AML-193 (cell line): ENCODE measurements at regions not wholly inside any gene's neighbourhood (a gene's known extent, or its start where the extent isn't known, plus 50 kb on each side); places are given as distances from the start of the nearest gene placed in this dataset.
"Not testable (repeated sequence)": the region's sequence is repeated elsewhere in the genome, so short reads cannot be mapped to it uniquely, and the experiment has no call there.

Experiments used
- DNase-seq, 2 experiments: peaks; one replicate each; lab custom pipeline; 2025; lab: John Stamatoyannopoulos, UW

DNA sequence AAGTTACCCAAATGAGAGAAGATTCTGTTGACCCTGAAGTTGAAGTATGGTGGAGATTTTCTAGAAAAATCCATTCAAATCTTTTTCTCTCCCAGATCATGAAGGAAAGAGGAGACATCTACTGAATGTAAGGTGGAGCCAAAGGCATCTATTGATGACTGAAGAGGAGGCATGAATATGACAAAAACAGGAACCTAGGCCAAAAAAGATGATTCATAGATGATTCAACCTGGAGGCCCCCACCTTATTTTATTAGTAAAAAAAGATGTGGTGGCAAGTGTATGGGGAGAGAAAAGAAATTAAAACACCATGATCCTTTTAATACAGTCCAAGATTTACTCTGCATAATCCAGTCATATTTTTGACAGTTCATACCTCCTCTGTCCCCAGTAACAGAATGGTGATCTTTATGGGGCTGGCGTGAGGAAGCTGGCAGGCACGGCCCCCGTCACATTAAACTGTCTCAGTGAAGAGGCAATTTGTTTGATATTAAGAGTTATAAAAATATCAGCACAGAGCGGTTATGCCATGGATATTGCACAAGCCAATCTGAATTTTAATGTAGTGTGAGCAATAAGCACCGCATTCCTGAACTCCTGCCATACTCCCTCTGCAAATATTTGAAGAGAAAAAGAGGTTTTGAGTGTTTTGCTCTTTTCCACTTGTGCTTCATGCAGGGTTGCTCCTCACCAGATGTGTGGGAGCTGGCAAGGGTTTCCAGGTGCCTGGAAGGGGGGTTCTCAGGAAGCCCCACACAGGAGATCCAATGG is 94.4 kb downstream of the TRIM43 start:
- not testable (repeated sequence) for DNase-seq

DNA sequence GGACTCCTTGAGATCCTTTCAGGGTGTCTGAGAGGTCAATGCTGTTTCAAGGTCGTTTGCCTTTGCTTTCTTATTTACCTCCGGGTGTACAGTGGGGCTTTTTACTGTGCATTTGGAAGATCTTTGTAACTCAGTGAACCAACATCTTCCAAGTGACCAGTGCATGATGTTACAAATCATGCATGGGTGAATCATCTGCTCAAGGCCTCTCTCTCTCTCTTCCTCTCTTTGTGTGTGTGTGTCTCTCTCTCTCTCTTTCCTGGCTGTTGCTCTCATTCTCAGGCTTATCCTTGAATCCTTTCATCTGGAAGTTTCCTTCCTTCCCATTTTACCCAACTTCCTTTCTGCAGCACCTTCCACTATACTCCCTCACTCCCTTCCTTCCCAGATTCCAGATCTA is 96.1 kb downstream of the TRIM43 start:
- not testable (repeated sequence) for DNase-seq

DNA sequence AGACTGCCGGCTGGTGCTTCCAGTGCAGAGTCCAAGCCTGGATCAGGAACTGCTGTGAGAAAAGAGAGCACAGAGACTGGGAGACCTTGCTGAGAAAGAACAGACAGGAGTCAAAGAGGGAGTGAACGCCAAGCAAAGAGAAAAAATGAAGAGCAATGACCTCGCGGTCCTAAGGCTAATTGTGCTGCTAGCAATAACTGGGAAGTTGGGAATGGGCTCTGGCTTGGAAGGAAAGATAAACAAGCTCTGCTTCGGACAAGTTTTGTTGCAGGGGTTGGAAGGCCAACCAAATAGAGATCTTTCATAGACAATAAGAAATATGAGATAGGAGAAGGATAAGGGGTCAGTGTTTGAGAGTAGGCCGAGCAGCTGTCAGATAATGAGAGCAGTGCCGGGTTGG is 99.4 kb downstream of the TRIM43 start:
- DNase-seq, result not testable (repeated sequence)

DNA sequence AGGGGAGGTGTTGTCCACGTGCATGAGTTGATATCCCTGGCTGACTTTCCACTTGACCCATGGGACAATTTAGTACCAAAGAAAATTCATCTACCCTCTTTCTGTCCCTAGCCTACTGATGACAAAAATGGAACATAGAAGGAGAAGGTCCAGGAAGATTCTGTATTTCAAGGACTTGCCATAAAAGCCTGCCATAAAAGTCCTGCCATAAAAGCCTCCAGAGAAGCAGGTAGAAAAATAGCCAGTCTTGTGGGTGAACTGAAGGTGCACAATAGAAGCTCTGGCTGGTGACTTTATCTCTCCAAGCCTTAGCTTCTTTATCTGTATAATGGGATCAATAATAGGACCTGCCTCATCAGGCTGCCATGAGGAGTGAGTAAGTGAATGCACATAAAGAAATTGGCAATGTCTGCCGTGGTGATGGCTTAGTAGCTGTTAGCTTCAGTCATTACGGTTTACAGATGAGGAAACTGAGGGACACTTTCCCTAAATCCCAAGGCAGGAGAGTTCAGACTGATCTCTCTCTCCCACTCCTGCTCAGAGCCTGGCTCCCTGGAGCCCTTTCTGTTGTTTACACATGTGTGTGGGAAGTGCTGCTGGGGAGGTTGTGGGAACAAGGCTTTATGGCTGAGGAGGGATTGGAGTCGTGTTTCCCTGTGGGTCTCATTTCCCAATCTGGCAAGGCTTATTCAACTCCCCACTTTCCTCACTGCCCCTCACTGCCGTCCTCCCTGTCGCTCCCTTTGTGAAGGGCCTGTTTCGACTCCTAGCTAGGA is 101.5 kb downstream of the TRIM43 start:
- not testable (repeated sequence) for DNase-seq

DNA sequence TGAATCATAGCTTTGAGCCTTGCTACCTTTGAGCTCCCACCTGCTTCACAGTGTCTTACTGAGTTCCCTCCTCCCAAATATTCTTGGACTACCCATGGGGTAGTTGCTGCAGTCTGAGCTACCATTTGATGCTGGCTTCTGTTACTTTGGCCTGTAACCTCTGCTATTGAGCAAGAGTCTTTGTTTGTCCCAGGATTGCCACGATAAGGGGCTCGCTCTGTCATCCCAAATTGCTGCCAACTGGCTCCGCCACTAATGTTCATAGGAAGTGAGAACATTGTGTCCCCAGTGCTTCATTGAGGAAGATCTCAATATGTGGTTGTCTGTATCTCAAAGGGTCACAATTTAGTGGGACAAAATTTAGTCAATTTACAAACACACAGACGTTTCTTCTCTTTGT is 103.8 kb downstream of the TRIM43 start:
- no peak for DNase-seq

DNA sequence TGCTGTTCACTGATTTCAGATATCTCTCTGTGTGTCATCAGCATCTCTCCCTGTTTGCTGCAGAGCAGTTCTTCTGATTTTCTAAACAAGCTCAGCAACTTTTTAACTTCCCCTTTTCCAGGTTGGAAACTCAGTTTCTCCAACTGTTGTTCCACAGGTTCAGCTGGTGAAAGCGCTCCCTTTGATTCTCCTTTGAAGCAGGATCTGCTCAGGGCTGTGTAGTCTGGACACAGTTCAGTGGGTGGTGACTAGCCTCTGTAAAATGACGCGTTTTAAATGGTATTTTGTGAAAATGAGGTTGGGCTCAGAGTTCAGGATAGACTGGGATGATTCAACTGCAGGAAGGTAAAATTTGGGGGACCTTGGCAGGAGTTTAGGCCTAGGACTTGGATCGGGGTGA is 106.3 kb downstream of the TRIM43 start:
- no peak for DNase-seq

DNA sequence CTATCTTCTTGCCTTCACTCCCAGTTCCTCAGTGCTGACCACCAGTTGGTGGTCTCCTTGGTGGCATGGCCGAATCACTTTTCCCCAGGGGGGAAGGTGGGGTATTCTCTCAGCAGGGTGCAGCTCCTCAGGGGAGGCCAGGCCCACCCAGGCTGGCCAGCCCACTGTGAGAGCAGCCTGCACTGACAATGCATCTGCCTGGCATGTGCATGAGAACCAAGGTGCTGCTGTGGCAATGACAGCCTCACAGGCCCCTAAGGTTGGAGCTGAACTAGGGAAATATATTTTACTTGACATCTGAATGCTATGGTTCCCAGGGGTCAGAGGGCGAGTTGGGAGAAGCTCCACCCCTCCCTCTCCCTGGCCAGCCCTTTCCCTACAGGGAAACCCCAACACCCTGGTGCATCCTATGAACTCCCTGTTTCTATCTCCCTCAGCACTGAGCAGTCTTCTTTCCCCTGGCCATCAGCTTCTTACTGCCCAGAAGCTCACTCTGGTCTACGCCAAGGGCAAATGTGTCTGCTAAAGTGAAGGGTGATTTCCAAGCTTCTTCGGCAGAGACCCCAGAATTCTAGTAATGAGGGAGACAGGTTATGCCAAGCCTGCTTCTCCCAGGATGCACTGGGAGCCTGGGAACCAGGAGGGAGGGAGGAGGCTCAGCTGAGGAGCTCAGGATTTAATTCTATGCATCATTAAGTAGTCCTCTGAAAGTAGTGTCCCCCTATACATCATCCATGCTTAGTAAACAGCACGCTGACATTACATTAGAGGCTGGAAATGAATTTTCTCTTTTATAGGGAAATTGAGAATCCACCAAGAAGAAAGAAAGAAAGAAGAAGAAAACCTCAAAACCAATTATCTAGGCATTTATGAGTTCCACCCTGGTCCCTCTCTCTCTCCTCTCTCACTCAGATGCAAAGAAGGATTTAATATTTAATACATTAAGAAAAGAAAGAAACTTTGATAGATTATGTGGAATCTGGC is 107.7 kb downstream of the TRIM43 start:
- DNase-seq, result not testable (repeated sequence)

DNA sequence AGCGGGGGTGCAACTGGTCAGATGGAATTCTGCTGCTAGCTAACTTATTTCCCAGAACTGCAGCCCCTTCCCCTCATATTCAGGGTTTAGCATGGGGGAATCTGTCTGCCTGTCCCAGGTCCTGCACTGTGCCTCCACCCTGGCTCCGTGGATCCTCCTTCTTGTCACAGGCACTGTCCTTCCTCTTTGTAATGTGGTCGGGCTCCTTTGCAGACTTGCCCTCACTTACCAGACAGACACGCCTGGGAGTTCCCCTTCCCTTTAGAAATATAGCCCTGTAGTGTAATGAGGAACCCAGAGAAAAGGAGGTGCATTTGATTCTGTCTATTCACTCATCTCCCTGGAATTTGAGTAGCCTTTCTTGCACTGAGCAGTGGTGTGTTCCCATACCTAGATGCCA is 108.7 kb downstream of the TRIM43 start:
- peak; percentile 4 to 18 for DNase-seq

DNA sequence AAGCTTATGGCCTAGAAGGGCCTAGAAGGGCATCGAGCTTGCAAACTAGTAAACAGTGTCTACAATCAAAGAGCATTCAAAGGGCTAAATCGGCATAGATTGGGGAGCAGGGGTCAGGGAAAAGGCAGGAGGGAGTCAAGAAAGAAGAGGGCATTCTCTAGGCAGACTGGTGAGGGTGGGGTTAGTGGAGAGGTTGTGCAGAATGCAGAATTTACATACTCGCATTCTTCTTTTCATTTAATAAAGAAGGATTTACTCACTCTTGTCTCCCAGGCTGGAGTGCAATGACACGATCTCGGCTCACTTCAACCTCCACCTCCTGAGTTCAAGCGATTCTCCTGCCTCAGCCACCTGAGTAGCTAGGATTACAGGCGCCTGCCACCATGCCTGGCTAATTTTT is 110.7 kb downstream of the TRIM43 start:
- no peak for DNase-seq

DNA sequence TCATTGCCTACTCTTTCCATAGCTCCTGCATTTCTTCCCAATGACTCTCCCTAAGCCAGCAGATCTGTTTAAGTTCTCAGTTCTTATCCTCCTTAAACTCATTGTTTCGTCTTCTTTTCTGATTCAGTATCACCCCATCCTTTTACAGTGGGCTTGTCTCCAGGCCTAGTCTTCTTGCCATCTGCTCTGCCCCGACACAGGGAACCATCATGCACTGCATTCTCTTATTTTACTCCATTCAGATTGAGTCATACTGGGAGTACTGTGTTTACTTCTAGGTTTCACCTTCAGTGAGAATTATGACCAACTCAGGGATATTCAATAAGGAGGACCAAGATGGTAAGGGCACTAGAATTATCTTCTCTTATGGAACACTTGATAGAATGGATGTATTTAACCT is 115.4 kb downstream of the TRIM43 start:
- DNase-seq, result not testable (repeated sequence)

DNA sequence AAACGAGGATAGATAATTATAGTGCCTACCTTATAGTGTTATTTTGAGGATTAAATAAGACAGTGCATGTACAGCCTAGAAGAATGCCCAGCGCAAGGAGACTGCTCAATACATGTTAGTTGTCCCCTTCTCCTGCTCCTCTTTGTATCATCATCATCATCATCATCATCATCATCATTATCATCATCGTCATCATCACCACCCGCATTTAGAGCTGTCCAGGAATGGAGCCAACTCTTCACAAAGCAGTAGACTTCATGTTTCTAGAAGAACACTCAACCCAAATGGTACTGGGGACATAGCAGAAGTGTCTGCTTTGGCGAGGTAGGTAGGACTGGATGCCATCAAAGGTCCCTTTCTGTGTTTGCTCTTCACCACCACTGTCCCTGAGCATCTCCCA is 116.0 kb downstream of the TRIM43 start:
- DNase-seq, result no peak

DNA sequence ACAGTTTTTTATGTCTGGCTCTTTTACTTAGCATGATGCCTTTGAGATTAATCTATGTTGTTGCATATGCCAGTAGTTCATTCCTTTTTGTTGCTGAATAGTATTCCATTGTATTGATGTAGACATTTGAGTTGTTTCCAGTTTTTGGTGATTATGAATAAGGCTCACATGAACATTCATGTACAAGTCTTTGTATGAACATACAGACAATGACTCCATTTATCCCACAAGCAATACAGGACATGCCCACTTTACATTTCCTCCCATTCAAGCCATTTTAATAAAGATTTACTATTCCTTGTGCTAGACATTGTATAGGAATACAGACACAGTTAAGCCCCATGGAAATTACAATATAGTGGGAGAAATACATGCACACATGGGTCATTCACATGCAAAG is 118.0 kb downstream of the TRIM43 start:
- no peak for DNase-seq

DNA sequence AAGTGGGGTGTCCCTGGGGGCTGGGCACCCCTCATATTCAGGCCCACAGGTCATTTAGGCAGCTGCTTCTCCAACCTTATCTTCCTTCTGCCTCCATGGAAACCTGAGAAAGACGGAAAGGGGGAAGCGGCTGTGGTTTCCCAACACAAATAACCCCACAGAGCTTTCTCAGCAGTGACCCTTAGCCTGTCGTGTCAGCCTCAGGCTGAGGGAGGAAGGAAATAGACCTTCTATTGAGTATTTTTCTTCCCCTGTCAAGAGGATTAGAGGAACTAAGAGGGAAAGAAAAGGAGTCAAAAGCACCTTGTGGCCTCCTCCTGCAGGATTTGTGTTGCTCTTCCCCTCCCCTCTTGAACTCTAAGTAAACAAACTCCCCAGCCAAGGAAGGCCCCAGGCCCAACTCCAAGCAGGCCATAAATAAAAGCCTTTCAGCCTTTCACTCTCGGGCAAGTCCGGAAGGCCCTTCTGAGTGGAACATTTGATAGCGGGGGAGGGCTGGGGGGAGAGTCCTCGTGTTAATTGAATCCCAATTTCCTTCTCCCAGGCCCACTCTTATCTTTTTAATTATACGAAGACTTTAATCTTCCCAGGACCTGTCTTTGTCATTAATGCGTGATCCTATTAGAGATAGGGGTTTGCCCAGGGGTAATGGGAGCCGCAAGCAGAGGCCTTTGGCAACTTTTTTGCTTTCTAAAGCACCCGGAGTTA is 121.8 kb downstream of the TRIM43 start:
- not testable (repeated sequence) for DNase-seq

DNA sequence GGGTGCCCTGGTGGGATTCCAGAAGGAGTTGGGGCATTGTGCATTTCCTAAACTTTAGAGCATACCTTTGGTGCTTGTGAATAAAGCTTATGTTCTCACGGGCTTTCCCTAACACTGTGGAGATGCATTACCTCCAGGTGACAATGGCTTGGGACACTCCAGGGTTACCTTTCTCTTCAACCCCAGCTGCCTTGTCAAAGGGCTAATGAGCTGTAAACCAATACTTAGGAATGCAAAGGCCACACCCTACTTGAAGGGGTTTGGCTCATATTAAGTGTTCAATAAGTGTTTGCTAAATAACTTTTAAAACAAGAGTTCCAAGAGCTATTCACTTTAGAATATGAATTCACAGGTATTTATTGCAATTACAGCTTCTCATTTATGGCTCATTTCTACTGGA is 122.6 kb downstream of the TRIM43 start:
- DNase-seq, result not testable (repeated sequence)

DNA sequence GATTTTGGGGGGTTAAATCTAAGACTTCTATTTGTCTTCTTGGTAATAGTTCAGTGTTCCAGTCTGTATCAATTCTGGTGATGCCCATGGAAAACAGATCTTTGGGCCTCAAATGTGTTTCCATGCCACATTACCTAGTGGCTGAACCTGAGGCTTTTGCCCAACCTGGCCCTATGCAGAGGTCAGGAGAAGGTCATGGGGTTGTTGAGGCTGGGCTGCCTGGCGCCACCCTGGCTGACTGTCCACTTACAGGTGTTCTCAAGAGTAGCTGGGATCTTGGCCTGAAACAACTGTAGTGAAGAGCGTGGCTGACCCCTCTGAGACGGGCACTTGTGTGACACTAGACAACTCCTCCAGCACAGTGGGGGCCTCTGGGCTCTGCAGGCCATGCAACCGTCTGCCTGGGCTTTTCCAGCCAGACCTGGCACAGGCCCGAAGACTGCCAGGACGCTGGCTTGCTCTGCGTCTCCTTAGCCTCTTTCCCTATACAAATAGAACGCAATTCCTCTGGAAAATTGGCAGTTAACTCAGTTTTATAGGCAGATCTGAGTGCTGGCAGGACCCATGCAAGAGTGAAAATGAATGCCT is 127.8 kb downstream of the TRIM43 start:
- DNase-seq, result no peak

DNA sequence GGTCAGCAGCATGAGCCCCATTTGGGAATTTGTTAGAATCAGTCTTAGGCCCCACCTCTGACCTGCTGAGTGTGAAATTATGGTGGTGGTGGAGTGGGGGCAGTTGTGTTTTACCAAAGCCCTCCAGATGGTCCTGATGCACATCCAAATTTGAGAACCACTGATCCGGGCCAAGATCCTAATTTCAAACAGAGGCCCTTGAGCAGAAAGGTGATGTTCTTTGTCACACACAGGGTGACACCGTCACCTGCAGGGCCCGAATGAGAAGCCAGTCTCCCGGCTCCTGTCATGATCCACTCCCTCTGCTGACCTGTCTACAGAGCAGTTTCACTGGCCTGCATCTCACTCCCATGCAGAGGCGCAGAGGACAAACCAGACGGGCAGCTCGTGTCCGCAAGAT is 129.9 kb downstream of the TRIM43 start:
- no peak for DNase-seq

DNA sequence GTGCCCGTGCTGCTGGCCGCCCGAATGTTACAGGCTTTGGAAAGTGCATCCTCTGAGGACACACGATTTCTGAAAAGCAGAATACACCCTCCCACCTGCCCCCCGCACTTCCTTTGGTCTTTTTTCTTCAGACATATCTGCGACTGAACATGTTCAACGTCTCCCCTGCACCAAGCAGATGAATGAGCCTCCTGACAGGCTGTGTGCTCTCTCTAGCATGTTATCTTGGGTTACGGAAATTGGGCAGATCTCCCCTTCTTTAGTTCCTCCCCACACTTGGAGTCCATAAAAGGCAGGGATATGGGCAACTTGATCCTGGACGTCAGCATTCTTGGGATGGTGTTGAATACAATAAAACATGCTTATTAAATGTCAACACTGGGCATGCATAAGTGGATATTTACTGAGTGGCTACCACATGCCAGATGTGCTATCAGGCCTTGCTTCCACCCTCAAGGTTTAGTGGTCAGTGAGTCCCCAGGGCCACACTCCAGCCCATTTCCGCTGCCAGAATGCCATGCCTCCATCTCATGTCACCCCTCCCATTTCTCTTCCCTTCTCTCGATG is 130.4 kb downstream of the TRIM43 start:
- no peak for DNase-seq

DNA sequence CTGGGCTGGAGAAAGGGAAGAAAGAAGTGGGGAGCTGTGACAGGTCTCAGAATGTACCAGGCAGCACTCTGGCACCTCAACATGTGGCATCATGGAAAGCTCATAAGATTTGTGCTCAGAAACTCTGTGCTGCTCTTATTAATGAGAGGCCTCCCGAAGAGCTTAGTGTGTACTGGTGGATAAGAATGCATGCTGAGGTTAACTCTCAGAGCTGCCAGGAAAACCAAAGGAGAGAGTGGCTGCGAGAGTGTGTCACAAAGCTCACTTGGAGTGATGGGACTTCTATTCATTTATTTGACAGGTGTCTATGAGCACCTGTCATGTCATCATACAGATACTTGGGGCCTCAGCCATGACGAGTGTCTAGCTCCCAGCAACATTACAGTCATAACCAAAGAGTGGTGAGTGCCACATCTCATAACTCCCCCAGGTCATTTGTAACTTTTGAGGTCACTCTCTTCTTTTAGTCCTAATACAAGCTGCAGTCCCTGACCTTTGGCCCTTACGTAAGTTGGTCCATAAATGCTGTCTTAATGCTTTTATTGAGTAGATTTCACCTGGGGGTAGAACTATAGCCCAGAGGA is 131.9 kb downstream of the TRIM43 start:
- DNase-seq, result not testable (repeated sequence)

DNA sequence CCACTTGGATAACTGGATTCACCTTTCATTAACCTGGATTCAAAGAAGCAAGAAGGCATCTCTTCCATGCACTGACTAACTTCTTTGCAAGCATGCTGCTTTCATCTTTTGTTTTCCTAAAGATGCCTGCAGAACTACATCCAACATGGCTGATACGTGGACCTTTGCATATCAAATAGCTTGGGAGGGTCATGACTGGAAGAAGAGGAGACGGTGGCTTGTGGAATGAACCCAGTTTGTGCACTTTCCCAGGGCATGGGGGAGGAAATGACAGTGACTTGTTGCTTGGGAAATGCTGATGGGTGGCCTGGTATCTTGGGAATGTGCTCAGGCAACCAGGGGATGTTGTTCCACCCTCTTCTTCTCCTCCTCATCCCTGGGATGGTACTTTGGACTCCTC is 133.4 kb downstream of the TRIM43 start:
- DNase-seq, result not testable (repeated sequence)

DNA sequence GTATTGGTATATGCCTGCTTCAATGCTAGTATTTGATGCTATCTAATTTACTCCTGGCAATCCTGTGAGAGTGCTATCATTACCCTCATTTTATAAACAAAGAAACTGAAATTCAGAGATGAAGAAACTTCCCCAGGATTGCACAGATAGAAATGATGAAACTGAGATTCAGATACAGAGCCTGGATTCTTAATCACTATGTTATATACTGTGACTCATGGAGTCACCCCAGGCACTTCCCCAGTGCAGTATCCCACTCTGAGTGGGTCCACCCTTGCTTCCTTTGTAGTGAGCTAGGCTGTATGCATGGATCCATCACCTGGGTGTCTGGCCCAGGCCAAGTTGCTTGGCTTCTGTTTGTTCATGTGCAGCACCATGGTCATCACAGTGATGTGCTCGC is 133.9 kb downstream of the TRIM43 start:
- DNase-seq, result not testable (repeated sequence)
